ENCODE measurements at regions not wholly inside any gene's neighbourhood (a gene's known extent, or its start where the extent isn't known, plus 50 kb on each side); places are given as distances from the start of the nearest gene placed in this dataset.

DNA sequence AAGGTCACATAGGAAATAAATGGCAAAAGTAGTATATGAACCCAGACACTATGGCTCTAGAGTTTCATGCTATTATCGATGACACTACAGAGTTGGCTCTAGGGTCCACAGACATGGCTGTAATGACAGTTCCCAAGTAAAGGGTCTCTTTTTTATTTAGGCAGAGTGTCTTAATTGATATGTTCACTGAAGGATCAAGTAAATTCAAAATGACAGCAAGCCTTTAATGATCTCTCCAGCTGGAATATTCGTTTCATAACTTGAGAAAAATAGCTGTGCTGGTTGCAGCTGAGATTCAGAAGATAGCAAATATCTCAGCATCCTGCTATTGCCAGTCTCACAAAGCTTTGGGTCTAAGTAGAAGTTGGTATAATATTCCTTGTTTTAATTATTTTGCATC, 333.6 kb upstream of the MAGI2 start:
- CTCF ChIA-PET = no interaction called here
- Histone ChIP-seq H3K36me3 (replicated peaks in 1 of 2; ENCODE audit: control extremely low read depth in 1 of 2, control insufficient read depth in 1 of 2, extremely low read depth in 1 of 2, insufficient read depth in 2 of 2, low read length in 1 of 2) (no peaks in the 10 kb centered on the region), H3K4me2 (replicated peaks; ENCODE audit: low read depth, low read length, poor library complexity, severe bottlenecking) (no peak overlapping the region), H3K9me3 (ENCODE audit: control extremely low read depth in 1 of 3, control insufficient read depth in 2 of 3, insufficient read depth in 1 of 3, low read length in 2 of 3) (no peaks in the 10 kb centered on the region), H3K79me2 (ENCODE audit: control insufficient read depth, insufficient read depth, low read length) (no peaks in the 10 kb centered on the region), H4K20me1 (ENCODE audit: control insufficient read depth, insufficient read depth, low read length, poor library complexity, severe bottlenecking) (no peaks in the 10 kb centered on the region), H3K9ac (ENCODE audit: low read length) (no peak overlapping the region), H3K27ac (ENCODE audit: low read length in 2 of 2) (no peak overlapping the region), H3K4me3 (ENCODE audit: control extremely low read depth in 1 of 5, extremely low read depth in 1 of 5, insufficient read depth in 1 of 5, low read depth in 2 of 5, low read length in 4 of 5) (no peak overlapping the region), H3K27me3 (replicated peaks in 1 of 4; ENCODE audit: control extremely low read depth in 1 of 4, control insufficient read depth in 3 of 4, insufficient read depth in 4 of 4, low read length in 3 of 4) (no peaks in the 10 kb centered on the region), H3K4me1 (ENCODE audit: control insufficient read depth in 2 of 2, insufficient read depth in 2 of 2, low read length in 2 of 2) (no peaks in the 10 kb centered on the region), H2AFZ (ENCODE audit: insufficient read depth, low read depth, low read length, poor library complexity, severe bottlenecking) (no peak overlapping the region)
- WGBS (ENCODE audit: insufficient coverage) = 100% methylated on average over 1 of the region's 2 CpGs
- intact Hi-C loops (cut with micrococcal nuclease) = no loop called here
- no peak overlapping the region for H3K4me3 Mint-ChIP-seq
- H3K27ac Mint-ChIP-seq = no peak overlapping the region
- peaks cover 5% of the 10 kb centered on the region for H3K9me3 Mint-ChIP-seq (ENCODE audit: insufficient read depth)
- DNase-seq = no peak
- no peak for ATAC-seq (ENCODE audit: low read depth)
- POLR2A ChIA-PET = no interaction called here
- H3K4me1 Mint-ChIP-seq = no peaks in the 10 kb centered on the region
- TF ChIP-seq, protein P1, sequence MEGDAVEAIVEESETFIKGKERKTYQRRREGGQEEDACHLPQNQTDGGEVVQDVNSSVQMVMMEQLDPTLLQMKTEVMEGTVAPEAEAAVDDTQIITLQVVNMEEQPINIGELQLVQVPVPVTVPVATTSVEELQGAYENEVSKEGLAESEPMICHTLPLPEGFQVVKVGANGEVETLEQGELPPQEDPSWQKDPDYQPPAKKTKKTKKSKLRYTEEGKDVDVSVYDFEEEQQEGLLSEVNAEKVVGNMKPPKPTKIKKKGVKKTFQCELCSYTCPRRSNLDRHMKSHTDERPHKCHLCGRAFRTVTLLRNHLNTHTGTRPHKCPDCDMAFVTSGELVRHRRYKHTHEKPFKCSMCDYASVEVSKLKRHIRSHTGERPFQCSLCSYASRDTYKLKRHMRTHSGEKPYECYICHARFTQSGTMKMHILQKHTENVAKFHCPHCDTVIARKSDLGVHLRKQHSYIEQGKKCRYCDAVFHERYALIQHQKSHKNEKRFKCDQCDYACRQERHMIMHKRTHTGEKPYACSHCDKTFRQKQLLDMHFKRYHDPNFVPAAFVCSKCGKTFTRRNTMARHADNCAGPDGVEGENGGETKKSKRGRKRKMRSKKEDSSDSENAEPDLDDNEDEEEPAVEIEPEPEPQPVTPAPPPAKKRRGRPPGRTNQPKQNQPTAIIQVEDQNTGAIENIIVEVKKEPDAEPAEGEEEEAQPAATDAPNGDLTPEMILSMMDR (IDR thresholded peaks at IDR 0.05) = no peak
- TF ChIP-seq EZH2 (IDR thresholded peaks at IDR 0.05; ENCODE audit: borderline replicate concordance, insufficient read depth, low read depth, low read length, poor library complexity, severe bottlenecking) = no peak
- no peaks in the 10 kb centered on the region for H3K27me3 Mint-ChIP-seq

DNA sequence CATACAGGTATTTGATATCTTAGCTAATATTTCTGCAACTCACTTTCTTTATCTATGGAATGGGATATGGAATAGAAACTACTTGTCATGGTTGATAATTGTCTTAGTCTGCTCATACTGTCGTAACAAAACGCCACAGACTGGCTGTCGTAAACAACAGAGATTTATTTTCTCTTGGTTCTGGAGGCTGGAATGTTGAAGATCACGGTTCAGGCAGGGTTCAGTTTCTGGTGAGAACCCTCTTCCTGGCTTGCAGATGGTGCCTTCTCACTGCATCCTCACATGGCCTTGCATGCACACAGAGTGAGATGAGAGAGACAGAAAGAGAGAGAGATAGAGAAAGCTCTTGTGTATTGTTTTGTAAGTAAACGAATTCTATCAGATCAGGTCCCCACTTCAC, 332.7 kb upstream of the MAGI2 start:
- WGBS (ENCODE audit: insufficient coverage) = 89% methylated on average over 4 of the region's 5 CpGs
- intact Hi-C loops (cut with micrococcal nuclease) = no loop called here

More for the DNA sequence above, 332.7 kb upstream of the MAGI2 start:
- Histone ChIP-seq H3K4me3 (ENCODE audit: control extremely low read depth in 1 of 5, extremely low read depth in 1 of 5, insufficient read depth in 1 of 5, low read depth in 2 of 5, low read length in 4 of 5) (no peak overlapping the region), H3K36me3 (replicated peaks in 1 of 2; ENCODE audit: control extremely low read depth in 1 of 2, control insufficient read depth in 1 of 2, extremely low read depth in 1 of 2, insufficient read depth in 2 of 2, low read length in 1 of 2) (no peaks in the 10 kb centered on the region), H2AFZ (ENCODE audit: insufficient read depth, low read depth, low read length, poor library complexity, severe bottlenecking) (no peak overlapping the region), H3K4me2 (replicated peaks; ENCODE audit: low read depth, low read length, poor library complexity, severe bottlenecking) (no peak overlapping the region), H3K9me3 (ENCODE audit: control extremely low read depth in 1 of 3, control insufficient read depth in 2 of 3, insufficient read depth in 1 of 3, low read length in 2 of 3) (no peaks in the 10 kb centered on the region), H3K27me3 (replicated peaks in 1 of 4; ENCODE audit: control extremely low read depth in 1 of 4, control insufficient read depth in 3 of 4, insufficient read depth in 4 of 4, low read length in 3 of 4) (no peaks in the 10 kb centered on the region), H3K9ac (ENCODE audit: low read length) (no peak overlapping the region), H3K79me2 (ENCODE audit: control insufficient read depth, insufficient read depth, low read length) (no peaks in the 10 kb centered on the region), H3K27ac (ENCODE audit: low read length in 2 of 2) (no peak overlapping the region), H4K20me1 (ENCODE audit: control insufficient read depth, insufficient read depth, low read length, poor library complexity, severe bottlenecking) (no peaks in the 10 kb centered on the region), H3K4me1 (ENCODE audit: control insufficient read depth in 2 of 2, insufficient read depth in 2 of 2, low read length in 2 of 2) (no peaks in the 10 kb centered on the region)
- ChIA-PET POLR2A (no interaction called here), CTCF (no interaction called here)
- H3K4me1 Mint-ChIP-seq = no peaks in the 10 kb centered on the region
- no peaks in the 10 kb centered on the region for H3K27me3 Mint-ChIP-seq
- H3K9me3 Mint-ChIP-seq (ENCODE audit: insufficient read depth) = peaks cover 5% of the 10 kb centered on the region
- DNase-seq (no peak), ATAC-seq (ENCODE audit: low read depth) (no peak)
- no peak overlapping the region for H3K27ac Mint-ChIP-seq
- TF ChIP-seq, protein P1 (IDR thresholded peaks at IDR 0.05) = no peak
- no peak for TF ChIP-seq EZH2 (IDR thresholded peaks at IDR 0.05; ENCODE audit: borderline replicate concordance, insufficient read depth, low read depth, low read length, poor library complexity, severe bottlenecking)
- H3K4me3 Mint-ChIP-seq = no peak overlapping the region

All from B cell (primary cell).